ENCODE measurements at regions not wholly inside any gene's neighbourhood (a gene's known extent, or its start where the extent isn't known, plus 50 kb on each side); places are given as distances from the start of the nearest gene placed in this dataset.

GRCh38 chr3:26064297-26064696, 274.4 kb downstream of the OXSM start:
- DNase-seq, result no peak
- no peaks in the 10 kb centered on the region for H3K9me3 ChIP-seq (replicated peaks)
- no peaks in the 10 kb centered on the region for H3K36me3 ChIP-seq
- H3K4me3 ChIP-seq, result no peak overlapping the region
- no peak for TF ChIP-seq CTCF (IDR thresholded peaks at IDR 0.05; ENCODE audit: borderline replicate concordance)
- H3K27ac ChIP-seq (replicated peaks), result no peak overlapping the region
- intact Hi-C loops (cut with micrococcal nuclease), result no loop called here
- no peaks in the 10 kb centered on the region for H3K27me3 ChIP-seq (ENCODE audit: low read depth)
- peaks cover 4% of the 10 kb centered on the region for H3K4me1 ChIP-seq

GRCh38 chr3:26068890-26069289, 279.0 kb downstream of the OXSM start:
- no peak overlapping the region for H3K4me3 ChIP-seq
- intact Hi-C loops (cut with micrococcal nuclease), result no loop called here
- no peaks in the 10 kb centered on the region for H3K36me3 ChIP-seq
- no peaks in the 10 kb centered on the region for H3K9me3 ChIP-seq (replicated peaks)
- no peak for TF ChIP-seq CTCF (IDR thresholded peaks at IDR 0.05; ENCODE audit: borderline replicate concordance)
- peak overlapping the region; percentile 73 for H3K27ac ChIP-seq (replicated peaks)
- H3K4me1 ChIP-seq, result peaks cover 12% of the 10 kb centered on the region
- peak; percentile 48 for DNase-seq
- H3K27me3 ChIP-seq (ENCODE audit: low read depth), result no peaks in the 10 kb centered on the region

- Histone ChIP-seq H3K27ac (replicated peaks) (no peak overlapping the region), H3K4me1 (peaks cover 12% of the 10 kb centered on the region)
- no peak for TF ChIP-seq CTCF (IDR thresholded peaks at IDR 0.05; ENCODE audit: borderline replicate concordance)
These were observed 281.0 kb downstream of the OXSM start for GRCh38 chr3:26070854-26071253.

GRCh38 chr3:26074080-26074479, 284.2 kb downstream of the OXSM start:
- Histone ChIP-seq H3K27me3 (ENCODE audit: low read depth) (no peaks in the 10 kb centered on the region), H3K9me3 (replicated peaks) (no peaks in the 10 kb centered on the region)
- TF ChIP-seq CTCF (IDR thresholded peaks at IDR 0.05; ENCODE audit: borderline replicate concordance), result no peak

More at GRCh38 chr3:26070854-26071253, 281.0 kb downstream of the OXSM start:
- no peaks in the 10 kb centered on the region for H3K36me3 ChIP-seq
- no peaks in the 10 kb centered on the region for H3K27me3 ChIP-seq (ENCODE audit: low read depth)
- no peak overlapping the region for H3K4me3 ChIP-seq
- H3K9me3 ChIP-seq (replicated peaks), result no peaks in the 10 kb centered on the region
- DNase-seq, result no peak
- intact Hi-C loops (cut with micrococcal nuclease), result no loop called here

GRCh38 chr3:26078539-26078938, 288.6 kb downstream of the OXSM start:
- no peaks in the 10 kb centered on the region for H3K9me3 ChIP-seq (replicated peaks)
- no peak overlapping the region for H3K4me3 ChIP-seq
- H3K27ac ChIP-seq (replicated peaks), result no peak overlapping the region
- no peaks in the 10 kb centered on the region for H3K27me3 ChIP-seq (ENCODE audit: low read depth)
- intact Hi-C loops (cut with micrococcal nuclease), result no loop called here
- H3K4me1 ChIP-seq, result no peaks in the 10 kb centered on the region
- no peak for TF ChIP-seq CTCF (IDR thresholded peaks at IDR 0.05; ENCODE audit: borderline replicate concordance)
- no peak for DNase-seq
- no peaks in the 10 kb centered on the region for H3K36me3 ChIP-seq

More at GRCh38 chr3:26074080-26074479, 284.2 kb downstream of the OXSM start:
- H3K27ac ChIP-seq (replicated peaks), result no peak overlapping the region
- peaks cover 8% of the 10 kb centered on the region for H3K4me1 ChIP-seq
- no peak for DNase-seq
- H3K36me3 ChIP-seq, result no peaks in the 10 kb centered on the region
- intact Hi-C loops (cut with micrococcal nuclease), result no loop called here
- H3K4me3 ChIP-seq, result no peak overlapping the region

- no peak overlapping the region for H3K27ac ChIP-seq (replicated peaks)
- no peak overlapping the region for H3K4me3 ChIP-seq
- H3K27me3 ChIP-seq (ENCODE audit: low read depth), result no peaks in the 10 kb centered on the region
- no peak for TF ChIP-seq CTCF (IDR thresholded peaks at IDR 0.05; ENCODE audit: borderline replicate concordance)
- peaks cover 4% of the 10 kb centered on the region for H3K4me1 ChIP-seq
- H3K9me3 ChIP-seq (replicated peaks), result no peaks in the 10 kb centered on the region
- DNase-seq, result no peak
- no peaks in the 10 kb centered on the region for H3K36me3 ChIP-seq
- intact Hi-C loops (cut with micrococcal nuclease), result no loop called here
These were observed 291.3 kb downstream of the OXSM start for GRCh38 chr3:26081166-26081565.
